Type B pancreatic cell (in vitro differentiated cells): ENCODE measurements at regions not wholly inside any gene's neighbourhood (a gene's known extent, or its start where the extent isn't known, plus 50 kb on each side); places are given as distances from the start of the nearest gene placed in this dataset.

Experiments
- DNase-seq: peaks from one replicate; pipeline ENCODE4 v3.0.0; 2021; ENCODE audit warnings: mixed read lengths; ENCODE audit not compliant: unreplicated experiment; ENCODE audit errors: extremely low spot score
- H3K27ac Mint-ChIP-seq: 2 replicates; pipeline ENCODE4 v1.8.0; 2021; ENCODE audit warnings: mild to moderate bottlenecking, mixed read lengths
- H3K27me3 Mint-ChIP-seq: 2 replicates; pipeline ENCODE4 v1.8.0; 2021; ENCODE audit warnings: mixed read lengths
- H3K36me3 Mint-ChIP-seq: 2 replicates; pipeline ENCODE4 v1.8.0; 2021; ENCODE audit warnings: mixed read lengths
- H3K4me1 Mint-ChIP-seq: one replicate; pipeline ENCODE4 v1.8.0; 2021; ENCODE audit warnings: mixed read lengths; ENCODE audit not compliant: unreplicated experiment
- H3K4me3 Mint-ChIP-seq: 2 replicates; pipeline ENCODE4 v1.8.0; 2021; ENCODE audit warnings: mild to moderate bottlenecking, mixed read lengths
- H3K9me3 Mint-ChIP-seq: 2 replicates; pipeline ENCODE4 v1.8.0; 2021; ENCODE audit warnings: mixed read lengths
- TF ChIP-seq, protein P1 (sequence below): fragments of 200-600 bp; sonication (generic); conservative IDR thresholded peaks from 2 replicates; pipeline ENCODE4 v1.5.0; 2021; ENCODE audit warnings: antibody characterized with exemption, mild to moderate bottlenecking

DNA sequence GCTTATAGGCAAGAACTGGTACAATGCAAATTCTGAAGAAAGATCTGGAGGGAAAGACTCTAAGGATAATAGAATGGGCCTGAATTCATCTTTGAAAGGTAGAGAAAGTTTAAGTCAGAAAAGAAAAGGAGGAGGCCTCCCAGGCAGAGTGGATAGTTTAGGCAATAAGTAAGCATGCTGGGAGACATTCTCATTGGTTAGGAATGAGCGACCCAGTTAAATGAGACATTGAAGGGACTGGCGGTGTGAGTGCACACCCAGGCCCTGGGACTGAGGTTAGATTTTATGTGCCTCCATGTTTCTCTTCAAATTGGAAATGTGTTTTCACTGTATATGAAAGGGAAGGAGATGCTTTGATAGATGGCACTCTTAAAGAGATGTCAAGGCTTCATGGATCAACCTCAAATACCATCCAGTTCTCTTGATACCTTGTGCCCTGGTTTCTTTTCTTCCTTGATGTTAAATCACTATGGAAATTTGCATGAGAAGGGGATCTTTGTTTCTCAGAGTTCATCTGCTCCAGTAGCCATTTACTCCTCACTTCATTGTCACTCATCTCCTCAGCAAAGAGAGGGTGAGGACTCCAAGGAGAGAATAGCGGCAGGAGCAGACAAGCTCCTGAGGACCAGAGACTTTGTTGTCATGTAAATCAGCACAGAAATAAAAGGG is 584.2 kb upstream of the INTU start:
- Mint-ChIP-seq H3K27ac (no peak overlapping the region), H3K36me3 (no peaks in the 10 kb centered on the region), H3K27me3 (no peaks in the 10 kb centered on the region), H3K4me1 (peaks cover 10% of the 10 kb centered on the region), H3K9me3 (no peaks in the 10 kb centered on the region), H3K4me3 (no peak overlapping the region)
- TF ChIP-seq, protein P1, sequence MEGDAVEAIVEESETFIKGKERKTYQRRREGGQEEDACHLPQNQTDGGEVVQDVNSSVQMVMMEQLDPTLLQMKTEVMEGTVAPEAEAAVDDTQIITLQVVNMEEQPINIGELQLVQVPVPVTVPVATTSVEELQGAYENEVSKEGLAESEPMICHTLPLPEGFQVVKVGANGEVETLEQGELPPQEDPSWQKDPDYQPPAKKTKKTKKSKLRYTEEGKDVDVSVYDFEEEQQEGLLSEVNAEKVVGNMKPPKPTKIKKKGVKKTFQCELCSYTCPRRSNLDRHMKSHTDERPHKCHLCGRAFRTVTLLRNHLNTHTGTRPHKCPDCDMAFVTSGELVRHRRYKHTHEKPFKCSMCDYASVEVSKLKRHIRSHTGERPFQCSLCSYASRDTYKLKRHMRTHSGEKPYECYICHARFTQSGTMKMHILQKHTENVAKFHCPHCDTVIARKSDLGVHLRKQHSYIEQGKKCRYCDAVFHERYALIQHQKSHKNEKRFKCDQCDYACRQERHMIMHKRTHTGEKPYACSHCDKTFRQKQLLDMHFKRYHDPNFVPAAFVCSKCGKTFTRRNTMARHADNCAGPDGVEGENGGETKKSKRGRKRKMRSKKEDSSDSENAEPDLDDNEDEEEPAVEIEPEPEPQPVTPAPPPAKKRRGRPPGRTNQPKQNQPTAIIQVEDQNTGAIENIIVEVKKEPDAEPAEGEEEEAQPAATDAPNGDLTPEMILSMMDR: no peak
- DNase-seq: no peak

DNA sequence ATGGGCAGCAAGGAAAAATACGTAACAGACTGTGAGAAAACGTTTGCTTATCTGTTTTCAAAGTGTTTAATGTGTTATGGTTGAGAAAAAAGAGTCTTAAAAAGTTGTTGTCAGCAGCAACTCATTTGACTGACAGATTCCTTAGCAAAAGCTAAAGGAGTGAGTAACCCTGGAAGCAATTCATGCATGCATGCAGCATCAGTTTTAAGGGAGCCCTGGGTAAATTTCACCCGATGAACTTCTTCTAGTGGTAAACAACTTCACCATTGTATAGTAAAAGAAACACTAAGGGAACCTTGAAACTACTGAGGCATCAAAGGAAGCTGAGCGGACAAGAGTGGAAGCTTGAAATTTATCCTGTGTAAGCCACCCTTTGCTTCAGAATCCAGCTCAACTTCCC is 583.2 kb upstream of the INTU start:
- TF ChIP-seq, protein P1: no peak
- H3K27me3 Mint-ChIP-seq: no peaks in the 10 kb centered on the region
- no peak overlapping the region for H3K27ac Mint-ChIP-seq
- H3K4me1 Mint-ChIP-seq: peaks cover 10% of the 10 kb centered on the region
- H3K4me3 Mint-ChIP-seq: no peak overlapping the region
- no peaks in the 10 kb centered on the region for H3K9me3 Mint-ChIP-seq
- DNase-seq: no peak
- no peaks in the 10 kb centered on the region for H3K36me3 Mint-ChIP-seq

DNA sequence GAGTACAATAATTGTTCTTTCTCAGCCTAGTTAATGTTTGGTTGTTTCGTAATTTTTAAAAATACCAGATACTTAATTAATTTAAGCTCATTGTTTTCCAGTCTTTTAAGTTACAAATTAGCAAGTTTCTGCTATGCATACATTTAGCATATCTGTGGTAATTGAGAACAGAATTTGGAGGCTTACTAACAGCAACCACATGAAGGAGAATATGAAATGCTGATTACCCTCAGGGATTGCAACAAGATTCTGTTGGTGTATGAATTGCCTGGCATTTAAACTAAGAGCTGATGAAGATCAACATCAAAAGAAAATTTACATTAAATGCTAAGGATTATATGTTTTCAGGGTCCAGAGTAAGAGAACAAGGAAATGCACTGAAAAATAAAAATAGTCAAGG is 580.0 kb upstream of the INTU start:
- TF ChIP-seq, protein P1: no peak
- no peaks in the 10 kb centered on the region for H3K36me3 Mint-ChIP-seq
- no peaks in the 10 kb centered on the region for H3K27me3 Mint-ChIP-seq
- no peak for DNase-seq
- peaks cover 7% of the 10 kb centered on the region for H3K9me3 Mint-ChIP-seq
- H3K4me3 Mint-ChIP-seq: no peak overlapping the region
- H3K4me1 Mint-ChIP-seq: peaks cover 6% of the 10 kb centered on the region
- no peak overlapping the region for H3K27ac Mint-ChIP-seq

DNA sequence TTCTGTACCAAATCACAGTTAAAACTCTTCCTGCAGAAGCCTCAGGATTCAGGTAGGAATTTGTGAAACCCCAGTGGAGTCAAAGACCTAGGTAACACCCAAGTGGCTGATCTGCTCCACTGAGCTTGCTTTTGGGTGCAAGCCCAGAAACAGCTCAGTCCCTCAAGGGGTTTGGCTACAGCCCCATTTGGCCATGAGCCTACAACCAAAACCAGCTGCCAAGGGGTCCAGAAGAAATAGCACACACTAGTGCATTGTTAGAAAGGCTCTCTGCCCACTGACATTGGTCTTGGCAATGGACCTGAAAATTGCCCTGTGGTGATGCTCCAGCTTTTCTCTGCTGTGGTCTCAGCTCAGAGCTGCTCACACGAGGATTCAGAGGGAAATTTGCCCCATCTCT is 577.4 kb upstream of the INTU start:
- H3K27ac Mint-ChIP-seq: no peak overlapping the region
- H3K27me3 Mint-ChIP-seq: no peaks in the 10 kb centered on the region
- H3K4me3 Mint-ChIP-seq: no peak overlapping the region
- H3K9me3 Mint-ChIP-seq: peaks cover 7% of the 10 kb centered on the region
- DNase-seq: no peak
- TF ChIP-seq, protein P1: no peak
- no peaks in the 10 kb centered on the region for H3K36me3 Mint-ChIP-seq
- no peaks in the 10 kb centered on the region for H3K4me1 Mint-ChIP-seq

DNA sequence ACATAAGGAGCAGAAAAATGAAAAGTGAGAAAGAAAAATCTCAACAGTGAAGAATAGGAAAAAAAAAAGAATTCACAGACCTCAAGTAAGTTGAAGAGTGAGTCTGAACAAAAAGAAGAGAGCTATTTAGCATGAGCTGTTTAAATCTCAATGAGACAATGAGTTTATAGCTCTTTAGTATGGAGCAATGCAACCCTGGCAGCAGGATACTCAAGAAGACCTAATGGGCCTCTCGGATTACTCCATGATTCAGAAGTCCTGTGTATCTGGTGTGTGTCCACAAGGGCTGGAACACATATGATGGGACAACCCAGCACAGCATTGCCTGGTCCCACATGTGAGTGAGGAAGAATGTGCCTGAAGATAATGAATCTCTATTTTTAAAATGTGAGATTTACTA is 563.1 kb upstream of the INTU start:
- H3K36me3 Mint-ChIP-seq: no peaks in the 10 kb centered on the region
- no peak for DNase-seq
- TF ChIP-seq, protein P1: no peak
- no peak overlapping the region for H3K4me3 Mint-ChIP-seq
- no peaks in the 10 kb centered on the region for H3K27me3 Mint-ChIP-seq
- peaks cover 9% of the 10 kb centered on the region for H3K4me1 Mint-ChIP-seq
- H3K27ac Mint-ChIP-seq: no peak overlapping the region
- no peaks in the 10 kb centered on the region for H3K9me3 Mint-ChIP-seq

DNA sequence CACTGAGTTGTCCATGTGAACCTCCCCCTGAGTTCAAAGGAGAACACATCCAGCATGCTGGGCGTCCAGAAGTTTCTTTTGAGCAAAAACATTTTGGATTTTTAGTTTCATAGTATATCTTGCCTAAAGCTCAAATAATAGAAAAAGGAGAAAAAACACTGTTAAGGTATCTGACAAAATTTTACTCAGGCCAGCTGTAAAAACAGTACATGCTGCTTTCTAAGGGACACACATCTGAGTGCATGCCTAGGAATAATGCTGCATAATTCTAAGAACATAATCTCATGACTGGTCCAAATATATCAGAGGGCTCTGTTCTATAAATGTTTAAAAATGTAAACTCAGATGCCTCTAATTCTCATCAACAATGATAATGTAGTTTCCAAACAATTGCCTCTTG is 561.3 kb upstream of the INTU start:
- no peak overlapping the region for H3K4me3 Mint-ChIP-seq
- H3K9me3 Mint-ChIP-seq: no peaks in the 10 kb centered on the region
- TF ChIP-seq, protein P1: no peak
- H3K36me3 Mint-ChIP-seq: no peaks in the 10 kb centered on the region
- H3K27me3 Mint-ChIP-seq: no peaks in the 10 kb centered on the region
- no peak overlapping the region for H3K27ac Mint-ChIP-seq
- DNase-seq: no peak
- peaks cover 9% of the 10 kb centered on the region for H3K4me1 Mint-ChIP-seq
